Astrocyte (in vitro differentiated cells and primary cell): ENCODE measurements at regions not wholly inside any gene's neighbourhood (a gene's known extent, or its start where the extent isn't known, plus 50 kb on each side); places are given as distances from the start of the nearest gene placed in this dataset.

Experiments used
- EZH2 ChIP-seq: IDR thresholded peaks from 2 replicates; pipeline ENCODE4 v1.6.1; 2012; ENCODE audit warnings: mild to moderate bottlenecking, low read length, inconsistent platforms; ENCODE audit not compliant: insufficient read depth
- TF ChIP-seq, protein P1 (sequence below): IDR thresholded peaks from 2 replicates; pipeline ENCODE4 v1.5.1; 2011; ENCODE audit warnings: low read depth, mild to moderate bottlenecking, inconsistent platforms, low read length, moderate library complexity; ENCODE audit not compliant: insufficient read depth

GRCh38 chr2:45210462-45211195 lies 201.4 kb upstream of the SIX2 start:
- TF ChIP-seq EZH2: no peak
- TF ChIP-seq, protein P1, sequence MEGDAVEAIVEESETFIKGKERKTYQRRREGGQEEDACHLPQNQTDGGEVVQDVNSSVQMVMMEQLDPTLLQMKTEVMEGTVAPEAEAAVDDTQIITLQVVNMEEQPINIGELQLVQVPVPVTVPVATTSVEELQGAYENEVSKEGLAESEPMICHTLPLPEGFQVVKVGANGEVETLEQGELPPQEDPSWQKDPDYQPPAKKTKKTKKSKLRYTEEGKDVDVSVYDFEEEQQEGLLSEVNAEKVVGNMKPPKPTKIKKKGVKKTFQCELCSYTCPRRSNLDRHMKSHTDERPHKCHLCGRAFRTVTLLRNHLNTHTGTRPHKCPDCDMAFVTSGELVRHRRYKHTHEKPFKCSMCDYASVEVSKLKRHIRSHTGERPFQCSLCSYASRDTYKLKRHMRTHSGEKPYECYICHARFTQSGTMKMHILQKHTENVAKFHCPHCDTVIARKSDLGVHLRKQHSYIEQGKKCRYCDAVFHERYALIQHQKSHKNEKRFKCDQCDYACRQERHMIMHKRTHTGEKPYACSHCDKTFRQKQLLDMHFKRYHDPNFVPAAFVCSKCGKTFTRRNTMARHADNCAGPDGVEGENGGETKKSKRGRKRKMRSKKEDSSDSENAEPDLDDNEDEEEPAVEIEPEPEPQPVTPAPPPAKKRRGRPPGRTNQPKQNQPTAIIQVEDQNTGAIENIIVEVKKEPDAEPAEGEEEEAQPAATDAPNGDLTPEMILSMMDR: no peak
